Colonic mucosa (tissue), 4 donors: ENCODE measurements at regions not wholly inside any gene's neighbourhood (a gene's known extent, or its start where the extent isn't known, plus 50 kb on each side); places are given as distances from the start of the nearest gene placed in this dataset.

ENCODE experiments used
- DNase-seq: peaks from one replicate; pipeline ENCODE4 v3.0.0-alpha.2; 2020
- H3K27ac ChIP-seq: fragments of 200-600 bp; one replicate; pipeline ENCODE4 v1.8.0; 2021
- H3K27me3 ChIP-seq: fragments of 200-600 bp; one replicate; pipeline ENCODE4 v1.8.0; 2021
- H3K36me3 ChIP-seq: fragments of 200-600 bp; one replicate; pipeline ENCODE4 v1.8.0; 2021
- H3K4me1 ChIP-seq: fragments of 200-600 bp; one replicate; pipeline ENCODE4 v1.8.0; 2021; ENCODE audit warnings: mild to moderate bottlenecking
- H3K4me3 ChIP-seq: fragments of 200-600 bp; one replicate; pipeline ENCODE4 v1.8.0; 2021
- H3K9ac ChIP-seq, 2 donors: one replicate each; pipeline ENCODE4 v1.7.0; 2013; ENCODE audit warnings: control low read depth in 2 of 2, low read depth in 2 of 2, low read length in 2 of 2
- H3K9me3 ChIP-seq: fragments of 200-600 bp; one replicate; pipeline ENCODE4 v1.8.0; 2021
- intact Hi-C: fragments of 100-400 bp; cut with DNase I; formaldehyde crosslinking; loops from one replicate; pipeline ENCODE4 v1.14.1; 2022
- TF ChIP-seq, protein P1 (sequence below): fragments of 200-600 bp; IDR thresholded peaks from one replicate; pipeline ENCODE4 v1.8.0; 2022; ENCODE audit warnings: antibody characterized with exemption, mild to moderate bottlenecking
- donor health status: healthy.
- donor health status: DM: no; HTN: no; CAD: no.
- donor health status: DM: no; HTN: no; CAD: no.

DNA sequence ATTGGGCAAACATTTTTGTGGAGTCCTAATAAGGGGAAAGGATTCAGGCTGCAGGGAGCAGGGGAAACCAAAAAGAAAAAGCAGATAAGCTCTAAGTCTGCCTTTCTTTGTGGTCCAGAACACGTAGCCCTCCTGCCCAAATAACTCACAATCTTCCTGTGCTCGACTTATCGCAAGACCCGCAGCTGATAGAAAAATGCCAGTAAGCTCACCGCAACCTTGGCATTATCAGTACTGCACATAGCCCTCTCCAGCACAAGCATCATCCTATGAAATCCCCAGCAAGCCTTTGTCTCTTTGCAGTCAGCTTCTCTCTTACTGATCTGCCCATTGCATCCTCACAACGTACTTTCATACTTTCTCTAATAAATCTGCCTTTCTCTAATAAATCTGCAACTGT, 202.4 kb upstream of the HNRNPA3 start:
- Histone ChIP-seq H3K36me3 (no peaks in the 10 kb centered on the region), H3K27me3 (no peaks in the 10 kb centered on the region), H3K4me1 (no peaks in the 10 kb centered on the region), H3K27ac (no peak overlapping the region), H3K4me3 (no peak overlapping the region), H3K9ac (no peak overlapping the region), H3K9me3 (no peaks in the 10 kb centered on the region)
- TF ChIP-seq, protein P1, sequence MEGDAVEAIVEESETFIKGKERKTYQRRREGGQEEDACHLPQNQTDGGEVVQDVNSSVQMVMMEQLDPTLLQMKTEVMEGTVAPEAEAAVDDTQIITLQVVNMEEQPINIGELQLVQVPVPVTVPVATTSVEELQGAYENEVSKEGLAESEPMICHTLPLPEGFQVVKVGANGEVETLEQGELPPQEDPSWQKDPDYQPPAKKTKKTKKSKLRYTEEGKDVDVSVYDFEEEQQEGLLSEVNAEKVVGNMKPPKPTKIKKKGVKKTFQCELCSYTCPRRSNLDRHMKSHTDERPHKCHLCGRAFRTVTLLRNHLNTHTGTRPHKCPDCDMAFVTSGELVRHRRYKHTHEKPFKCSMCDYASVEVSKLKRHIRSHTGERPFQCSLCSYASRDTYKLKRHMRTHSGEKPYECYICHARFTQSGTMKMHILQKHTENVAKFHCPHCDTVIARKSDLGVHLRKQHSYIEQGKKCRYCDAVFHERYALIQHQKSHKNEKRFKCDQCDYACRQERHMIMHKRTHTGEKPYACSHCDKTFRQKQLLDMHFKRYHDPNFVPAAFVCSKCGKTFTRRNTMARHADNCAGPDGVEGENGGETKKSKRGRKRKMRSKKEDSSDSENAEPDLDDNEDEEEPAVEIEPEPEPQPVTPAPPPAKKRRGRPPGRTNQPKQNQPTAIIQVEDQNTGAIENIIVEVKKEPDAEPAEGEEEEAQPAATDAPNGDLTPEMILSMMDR = no peak
- intact Hi-C loops = no loop called here
- no peak for DNase-seq

GRCh38 chr2:177010861-177011260, 201.7 kb upstream of the HNRNPA3 start:
- TF ChIP-seq, protein P1 = no peak
- Histone ChIP-seq H3K4me1 (no peaks in the 10 kb centered on the region), H3K27ac (no peak overlapping the region), H3K4me3 (no peak overlapping the region), H3K36me3 (no peaks in the 10 kb centered on the region), H3K9ac (no peak overlapping the region), H3K9me3 (no peaks in the 10 kb centered on the region), H3K27me3 (no peaks in the 10 kb centered on the region)
- intact Hi-C loops = no loop called here
- no peak for DNase-seq

DNA sequence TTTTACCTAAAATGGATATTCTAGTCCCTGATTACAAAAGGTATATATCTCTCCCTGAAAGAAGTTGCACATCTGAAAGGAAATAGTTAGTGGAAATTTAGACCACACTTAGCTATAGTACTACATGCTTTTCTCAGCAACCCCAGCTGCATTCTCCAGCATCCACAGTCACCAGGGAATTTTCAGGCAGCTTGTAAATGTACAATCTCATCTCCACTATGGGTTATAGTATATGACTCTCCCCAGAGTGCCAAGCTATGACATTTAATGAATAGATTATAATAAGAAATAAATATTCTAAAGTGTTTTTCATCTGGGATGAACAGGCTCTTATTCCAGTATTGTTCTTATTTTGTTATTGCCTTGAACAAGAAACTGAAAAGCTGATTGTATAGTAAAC, 197.6 kb upstream of the HNRNPA3 start:
- no peak overlapping the region for H3K9ac ChIP-seq
- H3K4me3 ChIP-seq = no peak overlapping the region
- H3K4me1 ChIP-seq = no peaks in the 10 kb centered on the region
- DNase-seq = no peak
- intact Hi-C loops = no loop called here
- H3K27me3 ChIP-seq = no peaks in the 10 kb centered on the region
- no peaks in the 10 kb centered on the region for H3K9me3 ChIP-seq
- H3K27ac ChIP-seq = no peak overlapping the region
- H3K36me3 ChIP-seq = no peaks in the 10 kb centered on the region
- TF ChIP-seq, protein P1 = no peak

- no peak for DNase-seq
- Histone ChIP-seq H3K27me3 (no peaks in the 10 kb centered on the region), H3K27ac (no peak overlapping the region), H3K9ac (no peak overlapping the region), H3K9me3 (no peaks in the 10 kb centered on the region), H3K36me3 (no peaks in the 10 kb centered on the region), H3K4me1 (no peaks in the 10 kb centered on the region), H3K4me3 (no peak overlapping the region)
- intact Hi-C loops = no loop called here
- TF ChIP-seq, protein P1 = no peak
Observed at GRCh38 chr2:177015356-177015923, 197.2 kb upstream of the HNRNPA3 start.

GRCh38 chr2:177020524-177021119, 192.0 kb upstream of the HNRNPA3 start:
- Histone ChIP-seq H3K9ac (no peak overlapping the region), H3K27me3 (no peaks in the 10 kb centered on the region), H3K36me3 (no peaks in the 10 kb centered on the region), H3K4me3 (no peak overlapping the region), H3K4me1 (no peaks in the 10 kb centered on the region), H3K9me3 (no peaks in the 10 kb centered on the region), H3K27ac (no peak overlapping the region)
- intact Hi-C loops = no loop called here
- TF ChIP-seq, protein P1 = no peak
- DNase-seq = no peak
